SHP77 treated with DMSO at 0.1 percent for 48 hours (cell line): ENCODE measurements at regions not wholly inside any gene's neighbourhood (a gene's known extent, or its start where the extent isn't known, plus 50 kb on each side); places are given as distances from the start of the nearest gene placed in this dataset.

ENCODE experiments used
- DNase-seq: peaks from one replicate; lab custom pipeline; 2025; lab: John Stamatoyannopoulos, UW

GRCh38 chr2:129895061-129895460 is 84.4 kb upstream of the RAB6C start:
- no peak for DNase-seq

- no peak for DNase-seq
Measured at GRCh38 chr2:129895526-129896082, 83.9 kb upstream of the RAB6C start.

- DNase-seq = no peak
Measured at GRCh38 chr2:129896226-129897100, 83.0 kb upstream of the RAB6C start.

- no peak for DNase-seq
Measured at GRCh38 chr2:129901754-129902415, 77.6 kb upstream of the RAB6C start.

- no peak for DNase-seq
Measured at GRCh38 chr2:129902731-129903585, 76.5 kb upstream of the RAB6C start.

- no peak for DNase-seq
Measured at GRCh38 chr2:129903586-129904425, 75.7 kb upstream of the RAB6C start.

GRCh38 chr2:129904532-129905446 is 74.7 kb upstream of the RAB6C start:
- DNase-seq = no peak

GRCh38 chr2:129905664-129906081 is 73.8 kb upstream of the RAB6C start:
- DNase-seq = no peak

GRCh38 chr2:129906139-129906860 is 73.2 kb upstream of the RAB6C start:
- no peak for DNase-seq

- DNase-seq = no peak
Measured at GRCh38 chr2:129906861-129907235, 72.6 kb upstream of the RAB6C start.

GRCh38 chr2:129907256-129907998 is 72.0 kb upstream of the RAB6C start:
- no peak for DNase-seq

- no peak for DNase-seq
Measured at GRCh38 chr2:129908721-129909373, 70.6 kb upstream of the RAB6C start.

GRCh38 chr2:129909651-129910418 is 69.6 kb upstream of the RAB6C start:
- DNase-seq = no peak

GRCh38 chr2:129910446-129911362 is 68.8 kb upstream of the RAB6C start:
- no peak for DNase-seq

- no peak for DNase-seq
Measured at GRCh38 chr2:129911363-129912065, 68.0 kb upstream of the RAB6C start.
